Mucosa of descending colon (tissue), 3 donors: ENCODE measurements at regions not wholly inside any gene's neighbourhood (a gene's known extent, or its start where the extent isn't known, plus 50 kb on each side); places are given as distances from the start of the nearest gene placed in this dataset.

Source experiments
- ATAC-seq: fragments of 200-7000 bp; cut with Tn5 transposase; one replicate; pipeline ENCODE4 v1.9.1; 2020; ENCODE audit warnings: mild to moderate bottlenecking, moderate library complexity
- DNase-seq, 3 donors: peaks; one replicate each; pipeline ENCODE4 v3.0.0-alpha.2; 2020
- H3K36me3 ChIP-seq: fragments of 200-600 bp; one replicate; pipeline ENCODE4 v1.8.0; 2021; ENCODE audit warnings: low read depth, mild to moderate bottlenecking
- H3K4me1 ChIP-seq: fragments of 200-600 bp; one replicate; pipeline ENCODE4 v1.8.0; 2021; ENCODE audit warnings: low read depth, mild to moderate bottlenecking
- H3K4me3 ChIP-seq: fragments of 200-600 bp; one replicate; pipeline ENCODE4 v1.8.0; 2021; ENCODE audit warnings: mild to moderate bottlenecking
- H3K9me3 ChIP-seq: fragments of 200-600 bp; one replicate; pipeline ENCODE4 v1.8.0; 2021; ENCODE audit warnings: mild to moderate bottlenecking
- intact Hi-C, 2 donors: fragments of 100-400 bp; cut with DNase I in 1 of 2; cut with micrococcal nuclease in 1 of 2; formaldehyde crosslinking; loops; one replicate each; pipeline versions ENCODE4 v1.11.0 to v1.11.1; 2022; cut with DNase I, micrococcal nuclease
- TF ChIP-seq, protein P1 (sequence below): fragments of 200-600 bp; IDR thresholded peaks from one replicate; pipeline ENCODE4 v1.8.0; 2022; ENCODE audit warnings: antibody characterized with exemption, mild to moderate bottlenecking
- donor health status: DM: no; HTN: no; CAD: no; lungs with moderate emphysema.
- donor health status: DM: no; HTN: no; CAD: no.
- donor health status: DM: no; HTN: yes; CAD: no.

DNA sequence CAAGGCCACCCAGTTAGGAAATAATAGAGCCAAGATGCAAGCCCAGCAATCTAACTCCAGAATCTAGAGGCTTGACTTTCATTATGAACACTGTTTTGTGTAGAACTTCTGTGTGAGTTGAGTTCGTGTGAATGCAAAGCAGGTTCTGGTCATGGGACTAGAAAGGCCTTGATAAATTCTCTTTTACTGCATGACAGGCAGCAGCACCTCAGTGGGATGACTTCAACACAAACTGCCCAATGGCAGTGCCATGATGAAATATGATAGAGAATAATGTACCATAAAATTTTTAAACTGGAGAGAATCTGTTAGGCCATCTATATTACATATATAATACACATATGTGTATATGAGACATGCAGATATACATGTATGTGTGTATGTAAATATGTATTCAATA, 214.5 kb downstream of the KLF5 start:
- Histone ChIP-seq H3K36me3 (no peaks in the 10 kb centered on the region), H3K4me1 (peaks cover 2% of the 10 kb centered on the region), H3K4me3 (no peak overlapping the region), H3K9me3 (peaks cover 3% of the 10 kb centered on the region)
- intact Hi-C loops, result no loop called here
- TF ChIP-seq, protein P1, sequence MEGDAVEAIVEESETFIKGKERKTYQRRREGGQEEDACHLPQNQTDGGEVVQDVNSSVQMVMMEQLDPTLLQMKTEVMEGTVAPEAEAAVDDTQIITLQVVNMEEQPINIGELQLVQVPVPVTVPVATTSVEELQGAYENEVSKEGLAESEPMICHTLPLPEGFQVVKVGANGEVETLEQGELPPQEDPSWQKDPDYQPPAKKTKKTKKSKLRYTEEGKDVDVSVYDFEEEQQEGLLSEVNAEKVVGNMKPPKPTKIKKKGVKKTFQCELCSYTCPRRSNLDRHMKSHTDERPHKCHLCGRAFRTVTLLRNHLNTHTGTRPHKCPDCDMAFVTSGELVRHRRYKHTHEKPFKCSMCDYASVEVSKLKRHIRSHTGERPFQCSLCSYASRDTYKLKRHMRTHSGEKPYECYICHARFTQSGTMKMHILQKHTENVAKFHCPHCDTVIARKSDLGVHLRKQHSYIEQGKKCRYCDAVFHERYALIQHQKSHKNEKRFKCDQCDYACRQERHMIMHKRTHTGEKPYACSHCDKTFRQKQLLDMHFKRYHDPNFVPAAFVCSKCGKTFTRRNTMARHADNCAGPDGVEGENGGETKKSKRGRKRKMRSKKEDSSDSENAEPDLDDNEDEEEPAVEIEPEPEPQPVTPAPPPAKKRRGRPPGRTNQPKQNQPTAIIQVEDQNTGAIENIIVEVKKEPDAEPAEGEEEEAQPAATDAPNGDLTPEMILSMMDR, result no peak
- ATAC-seq, result no peak
- no peak for DNase-seq

DNA sequence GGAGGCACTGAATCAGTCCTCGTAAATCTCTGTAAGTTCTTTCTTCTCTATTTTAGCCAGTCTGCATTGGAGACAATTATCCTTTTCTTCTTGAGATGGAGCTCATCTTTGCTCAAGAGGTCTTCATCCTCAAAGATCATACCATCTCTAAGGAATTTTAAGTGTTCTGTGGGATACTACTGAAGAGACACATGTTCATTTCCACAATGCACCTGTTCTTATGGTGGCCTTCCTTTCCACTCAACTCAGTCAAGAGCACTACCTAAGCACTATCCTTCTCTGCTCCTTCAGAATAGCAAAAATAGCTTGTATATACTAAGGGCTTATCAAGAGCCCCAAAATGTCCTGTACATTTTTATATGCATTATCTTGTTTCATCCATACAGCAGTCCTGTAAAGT, 214.0 kb downstream of the KLF5 start:
- no peak for DNase-seq
- TF ChIP-seq, protein P1, result no peak
- Histone ChIP-seq H3K4me1 (peaks cover 4% of the 10 kb centered on the region), H3K9me3 (peaks cover 3% of the 10 kb centered on the region), H3K36me3 (no peaks in the 10 kb centered on the region), H3K4me3 (no peak overlapping the region)
- intact Hi-C loops, result no loop called here
- ATAC-seq, result no peak

DNA sequence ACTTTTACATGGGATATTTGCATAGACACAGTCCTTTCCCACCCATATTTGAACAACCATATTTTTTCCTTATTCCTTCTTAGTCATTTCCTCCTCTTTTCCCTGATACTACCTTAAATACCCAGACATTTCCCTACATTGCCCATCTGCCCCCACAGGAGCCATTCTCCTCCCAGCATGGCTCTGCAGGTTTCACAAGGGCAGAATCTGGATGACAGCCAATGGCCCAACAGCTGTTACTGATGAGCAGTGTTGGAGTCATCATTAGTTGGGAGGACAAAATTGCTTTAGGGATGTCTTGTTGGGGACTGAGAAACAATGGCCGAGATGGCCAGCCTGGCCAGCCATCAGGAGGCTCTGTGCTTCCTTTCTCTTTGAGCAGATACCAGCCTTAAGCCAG, 209.5 kb downstream of the KLF5 start:
- TF ChIP-seq, protein P1, result no peak
- no peak overlapping the region for H3K4me3 ChIP-seq
- H3K36me3 ChIP-seq, result no peaks in the 10 kb centered on the region
- H3K9me3 ChIP-seq, result no peaks in the 10 kb centered on the region
- H3K4me1 ChIP-seq, result peaks cover 18% of the 10 kb centered on the region
- peak; percentile 33 for ATAC-seq
- intact Hi-C loops, result loop anchor here in 1 of 2 donors (10.0 kb wide), 1 partner anchor 194 kb away; no protein-coding TSS in a partner anchor
- peak; percentile 50 to 63 (median 58) for DNase-seq

DNA sequence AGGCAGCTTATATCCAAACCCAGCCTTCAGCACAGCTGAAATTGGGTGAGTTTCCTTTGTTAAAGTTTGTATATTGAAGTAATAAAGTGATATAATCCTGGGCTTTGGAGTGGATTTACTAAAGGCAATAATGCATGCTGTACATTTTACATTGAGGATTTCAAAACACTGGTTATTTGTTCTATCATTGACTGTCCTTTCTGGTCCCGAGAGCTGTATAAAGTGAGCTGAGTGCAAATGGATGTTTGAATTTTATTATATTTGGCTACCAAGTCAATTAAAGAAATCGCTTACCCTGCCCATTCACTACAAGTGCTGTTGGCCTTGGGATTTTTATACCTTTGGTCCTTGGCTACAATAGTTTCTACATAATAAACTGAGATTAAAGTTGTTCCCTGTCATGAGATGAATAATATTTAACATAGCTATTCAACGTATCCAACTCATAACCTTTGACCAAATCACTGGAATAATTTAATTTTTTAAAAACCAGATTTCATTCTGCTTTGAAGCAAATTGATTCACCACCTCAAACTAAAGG, 207.9 kb downstream of the KLF5 start:
- intact Hi-C loops, result loop anchor here in 1 of 2 donors (10.0 kb wide), 1 partner anchor 192 kb away; no protein-coding TSS in a partner anchor
- Histone ChIP-seq H3K4me3 (no peak overlapping the region), H3K4me1 (peaks cover 18% of the 10 kb centered on the region), H3K9me3 (no peaks in the 10 kb centered on the region), H3K36me3 (no peaks in the 10 kb centered on the region)
- peak; percentile 84 for ATAC-seq
- peak in 1 of 3 donors; percentile 41 for DNase-seq
- TF ChIP-seq, protein P1, result no peak

DNA sequence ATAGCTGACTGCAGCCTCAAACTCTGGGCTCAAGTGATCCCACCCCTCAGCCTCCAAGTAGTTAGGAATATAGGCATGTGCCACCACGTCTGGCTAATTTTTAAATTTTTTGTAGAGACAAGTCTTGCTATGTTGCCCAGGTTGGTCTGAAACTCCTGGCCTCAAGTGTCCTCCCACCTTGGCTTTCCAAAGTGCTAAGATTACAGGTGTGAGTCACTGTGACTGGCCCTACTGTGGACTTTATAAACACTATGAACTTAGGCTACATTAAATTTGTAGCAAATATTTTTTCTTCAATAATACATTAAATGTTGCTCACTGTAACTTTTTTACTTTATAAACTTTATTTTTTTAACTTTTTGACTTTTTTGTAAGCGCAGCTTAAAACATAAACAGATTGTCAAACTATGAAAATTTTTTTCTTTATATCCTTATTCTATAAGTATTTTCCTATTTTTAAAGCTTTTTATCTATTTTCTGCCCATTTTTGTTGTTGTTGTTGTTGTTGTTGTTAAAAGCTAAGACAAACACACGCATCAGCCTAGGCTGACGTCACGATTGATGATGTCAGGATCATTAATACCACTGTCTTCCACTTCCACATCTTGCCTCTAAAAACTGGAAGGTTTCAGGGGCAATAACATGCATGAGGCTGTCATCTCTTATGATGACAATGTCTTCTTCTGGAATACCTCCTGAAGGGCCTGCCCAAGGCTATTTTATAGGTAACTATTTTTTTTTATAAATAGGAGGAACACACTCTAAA, 204.2 kb downstream of the KLF5 start:
- intact Hi-C loops, result loop anchor here in 1 of 2 donors (10.0 kb wide), 1 partner anchor 188 kb away; no protein-coding TSS in a partner anchor
- ATAC-seq (no peak), DNase-seq (no peak)
- H3K4me1 ChIP-seq, result peaks cover 15% of the 10 kb centered on the region
- H3K36me3 ChIP-seq, result no peaks in the 10 kb centered on the region
- no peaks in the 10 kb centered on the region for H3K9me3 ChIP-seq
- TF ChIP-seq, protein P1, result no peak
- H3K4me3 ChIP-seq, result no peak overlapping the region
